ENCODE measurements at regions not wholly inside any gene's neighbourhood (a gene's known extent, or its start where the extent isn't known, plus 50 kb on each side); places are given as distances from the start of the nearest gene placed in this dataset.

DNA sequence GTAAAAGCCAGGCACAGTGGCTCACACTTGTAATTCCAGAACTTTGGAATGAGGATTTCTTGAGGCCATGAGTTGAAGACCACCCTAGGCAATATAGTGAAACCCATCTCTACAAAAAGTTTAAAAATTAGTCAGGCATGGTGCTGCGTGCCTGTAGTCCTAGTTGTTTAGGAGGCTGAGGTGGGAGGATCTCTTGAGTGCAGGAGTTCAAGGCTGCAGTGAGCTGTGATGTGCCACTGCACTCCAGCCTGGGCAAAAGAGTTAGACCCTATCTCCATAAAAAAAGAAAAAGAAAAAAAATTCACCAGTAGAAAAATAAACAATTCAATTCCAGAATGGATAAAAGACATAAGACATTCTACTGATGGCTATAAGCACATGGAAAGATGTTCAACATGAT, 104.9 kb upstream of the LGSN start:
- TF ChIP-seq POLR2A (IDR thresholded peaks at IDR 0.05), result no peak
- TF ChIP-seq, protein P1, sequence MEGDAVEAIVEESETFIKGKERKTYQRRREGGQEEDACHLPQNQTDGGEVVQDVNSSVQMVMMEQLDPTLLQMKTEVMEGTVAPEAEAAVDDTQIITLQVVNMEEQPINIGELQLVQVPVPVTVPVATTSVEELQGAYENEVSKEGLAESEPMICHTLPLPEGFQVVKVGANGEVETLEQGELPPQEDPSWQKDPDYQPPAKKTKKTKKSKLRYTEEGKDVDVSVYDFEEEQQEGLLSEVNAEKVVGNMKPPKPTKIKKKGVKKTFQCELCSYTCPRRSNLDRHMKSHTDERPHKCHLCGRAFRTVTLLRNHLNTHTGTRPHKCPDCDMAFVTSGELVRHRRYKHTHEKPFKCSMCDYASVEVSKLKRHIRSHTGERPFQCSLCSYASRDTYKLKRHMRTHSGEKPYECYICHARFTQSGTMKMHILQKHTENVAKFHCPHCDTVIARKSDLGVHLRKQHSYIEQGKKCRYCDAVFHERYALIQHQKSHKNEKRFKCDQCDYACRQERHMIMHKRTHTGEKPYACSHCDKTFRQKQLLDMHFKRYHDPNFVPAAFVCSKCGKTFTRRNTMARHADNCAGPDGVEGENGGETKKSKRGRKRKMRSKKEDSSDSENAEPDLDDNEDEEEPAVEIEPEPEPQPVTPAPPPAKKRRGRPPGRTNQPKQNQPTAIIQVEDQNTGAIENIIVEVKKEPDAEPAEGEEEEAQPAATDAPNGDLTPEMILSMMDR (IDR thresholded peaks at IDR 0.05 in 4 of 5, conservative IDR thresholded peaks at IDR 0.05 in 1 of 5), result no peak
